ENCODE measurements at regions not wholly inside any gene's neighbourhood (a gene's known extent, or its start where the extent isn't known, plus 50 kb on each side); places are given as distances from the start of the nearest gene placed in this dataset.

DNA sequence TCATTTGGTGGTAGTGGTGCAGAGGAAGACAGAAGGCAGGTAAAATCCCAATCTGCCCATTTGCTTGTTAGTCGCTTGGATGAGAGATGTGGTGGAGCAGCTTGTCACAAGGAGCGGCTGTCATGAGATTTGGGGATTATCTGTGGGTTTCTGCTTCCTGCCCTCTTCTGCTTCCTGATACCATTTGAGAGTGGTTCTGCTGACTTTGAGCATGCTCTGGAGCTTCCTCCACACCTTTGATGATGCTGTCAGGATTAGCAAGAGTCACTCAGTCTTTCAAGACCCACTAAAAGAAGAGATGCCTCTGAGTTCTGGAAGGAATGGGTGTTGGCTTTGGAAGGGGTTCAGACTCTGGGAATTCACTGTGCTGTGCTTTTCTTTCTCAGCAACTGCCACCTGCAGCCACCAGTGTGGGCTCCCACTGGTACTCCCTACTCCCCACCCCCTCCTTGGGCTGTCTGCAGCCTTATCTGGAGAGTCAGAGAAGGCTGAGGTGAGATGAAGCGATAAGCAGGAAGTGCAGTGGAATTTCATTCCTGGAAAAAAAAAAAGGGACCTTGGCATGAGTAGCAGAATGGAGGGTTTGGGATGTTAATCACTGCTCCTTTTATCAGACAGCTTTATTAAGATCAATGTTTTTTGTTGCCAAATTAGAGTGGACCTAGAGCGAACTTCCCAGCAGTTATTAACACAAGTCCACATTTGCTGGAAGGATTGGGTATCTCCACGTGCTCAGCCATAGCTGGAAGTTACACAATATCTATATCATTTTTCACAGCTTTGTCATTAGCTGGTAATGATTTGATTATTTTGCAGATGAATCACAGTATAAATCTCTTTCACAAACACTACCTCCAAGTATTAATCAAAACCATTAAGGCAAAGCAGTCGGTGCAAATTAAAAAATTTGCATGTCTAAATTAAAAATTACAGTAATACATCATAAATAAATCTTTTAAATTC, 233.0 kb upstream of the SATB1 start:
- DNase-seq: no peak

DNA sequence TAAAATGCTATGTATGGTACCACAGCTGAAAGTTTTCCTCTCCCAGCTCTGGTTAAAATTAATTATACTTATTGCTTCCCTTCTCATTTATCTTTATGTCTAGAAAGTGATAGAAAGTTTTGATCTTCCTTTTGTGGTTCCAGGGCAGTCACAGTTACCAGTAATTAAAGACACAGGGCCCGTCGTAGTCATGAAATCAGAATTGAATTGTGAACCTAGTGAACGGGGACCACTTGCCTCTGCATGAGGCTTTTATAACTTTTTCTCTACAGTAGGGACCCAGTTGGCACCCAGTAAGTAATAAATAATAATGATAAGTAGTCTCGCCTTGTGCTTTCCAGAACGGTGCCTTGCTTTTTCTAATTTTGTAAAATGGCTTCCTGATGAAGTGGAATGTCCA, 231.7 kb upstream of the SATB1 start:
- no peak for DNase-seq

DNA sequence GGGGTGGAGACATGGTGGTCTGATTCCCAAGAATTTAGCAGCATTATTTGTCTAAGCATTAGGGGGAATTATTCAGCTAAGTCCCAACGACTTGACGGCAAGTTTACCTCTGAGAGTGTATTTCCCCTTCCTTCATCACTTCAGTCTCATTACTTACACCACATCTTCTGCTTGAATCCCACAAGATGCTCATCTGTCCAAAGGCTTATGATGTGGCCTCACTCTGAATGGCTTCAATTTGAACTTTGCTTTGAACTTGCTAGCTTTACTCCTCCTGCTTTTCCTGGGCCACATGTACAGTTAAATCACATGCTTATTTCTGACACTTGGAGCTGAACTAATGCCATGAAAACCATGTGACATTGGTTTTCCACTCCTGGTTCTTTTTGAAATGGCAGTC, 231.3 kb upstream of the SATB1 start:
- DNase-seq: no peak

DNA sequence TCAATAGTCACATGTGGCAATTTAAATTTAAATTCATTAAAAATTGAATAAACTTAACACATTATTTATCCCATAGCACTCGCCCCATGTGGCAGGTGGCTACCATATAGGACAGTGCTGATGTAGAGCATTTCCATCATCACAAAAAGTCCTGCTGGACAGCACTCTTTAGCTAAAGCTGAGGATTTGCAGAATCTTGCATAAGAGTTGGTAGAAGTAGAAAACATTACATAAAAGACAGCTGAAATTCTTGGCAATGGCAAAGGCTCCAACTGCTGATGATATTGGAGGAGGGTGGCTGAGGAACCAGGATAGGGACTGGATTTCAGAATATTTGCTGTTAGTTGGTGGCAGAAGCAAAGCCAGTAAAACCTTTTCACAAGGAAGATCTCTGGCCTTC, 230.7 kb upstream of the SATB1 start:
- DNase-seq: no peak

DNA sequence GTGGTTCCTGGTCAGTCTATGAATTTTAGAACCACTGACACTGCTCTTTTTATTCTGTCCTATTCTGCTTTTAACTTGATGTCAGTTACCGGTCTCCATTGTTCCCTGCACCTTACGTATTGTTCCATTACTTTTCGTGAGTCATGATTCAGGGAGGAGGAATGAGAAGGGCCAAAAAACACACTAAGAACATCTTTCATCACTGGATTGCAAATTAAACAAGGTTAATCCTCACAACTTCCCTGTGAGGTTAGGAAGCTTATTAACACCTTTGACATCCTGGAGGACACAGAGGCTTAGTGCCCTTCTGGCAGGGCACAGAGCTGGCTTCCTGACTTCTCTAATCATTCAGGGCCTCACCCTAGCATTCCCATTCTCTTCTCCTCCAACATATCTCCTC, 227.6 kb upstream of the SATB1 start:
- DNase-seq: no peak

DNA sequence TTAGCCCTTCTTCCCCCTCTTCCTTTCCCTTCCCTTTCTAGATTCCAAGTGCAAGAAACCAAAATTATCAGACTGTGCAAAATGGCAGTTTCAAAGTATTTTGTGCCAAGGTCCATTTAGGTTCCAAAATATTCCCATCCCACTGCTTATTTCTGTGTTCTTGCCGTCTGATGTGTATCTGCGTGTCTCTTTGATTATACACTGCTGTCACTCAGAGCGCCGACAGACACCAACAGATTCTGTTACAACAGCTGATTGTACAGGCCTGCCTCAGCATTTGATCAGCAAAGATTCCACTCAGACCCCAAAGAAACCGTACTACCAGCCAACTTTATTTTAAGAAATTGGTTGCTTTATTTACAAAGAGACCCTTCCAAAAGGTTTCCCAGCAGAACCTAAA, 225.6 kb upstream of the SATB1 start:
- no peak for DNase-seq

DNA sequence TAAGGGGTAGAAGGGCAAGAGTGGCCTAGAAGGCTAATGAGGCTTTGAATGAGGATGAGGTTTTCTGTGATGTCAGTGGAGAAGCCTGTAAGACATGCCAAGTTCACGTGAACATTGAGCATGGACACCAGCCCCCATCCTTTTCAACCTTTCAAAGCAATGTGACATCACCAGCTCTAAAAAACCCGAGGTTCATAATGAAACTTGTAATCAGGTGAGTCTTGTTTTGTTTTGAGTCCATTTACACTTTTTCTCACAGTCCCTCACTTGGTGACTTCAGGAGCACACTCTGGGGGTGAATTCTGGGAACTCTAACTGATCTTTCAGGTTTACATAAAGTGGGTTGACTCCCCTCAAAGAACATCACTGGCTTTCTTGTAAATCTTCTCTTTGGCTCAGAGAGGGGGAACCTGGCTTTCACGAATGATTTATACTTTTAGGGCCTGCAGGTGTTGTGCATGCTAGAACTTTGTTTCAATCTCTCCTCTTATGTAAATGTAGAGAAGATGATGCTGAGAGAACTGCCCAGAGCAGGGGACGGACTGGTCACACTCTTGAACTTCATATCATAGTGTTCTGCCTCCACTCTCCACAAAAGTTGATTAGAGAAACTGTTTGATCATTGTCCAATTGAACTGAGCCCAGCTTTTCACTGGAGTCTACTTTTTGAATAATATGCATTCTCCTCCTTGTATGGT, 224.7 kb upstream of the SATB1 start:
- DNase-seq: no peak

DNA sequence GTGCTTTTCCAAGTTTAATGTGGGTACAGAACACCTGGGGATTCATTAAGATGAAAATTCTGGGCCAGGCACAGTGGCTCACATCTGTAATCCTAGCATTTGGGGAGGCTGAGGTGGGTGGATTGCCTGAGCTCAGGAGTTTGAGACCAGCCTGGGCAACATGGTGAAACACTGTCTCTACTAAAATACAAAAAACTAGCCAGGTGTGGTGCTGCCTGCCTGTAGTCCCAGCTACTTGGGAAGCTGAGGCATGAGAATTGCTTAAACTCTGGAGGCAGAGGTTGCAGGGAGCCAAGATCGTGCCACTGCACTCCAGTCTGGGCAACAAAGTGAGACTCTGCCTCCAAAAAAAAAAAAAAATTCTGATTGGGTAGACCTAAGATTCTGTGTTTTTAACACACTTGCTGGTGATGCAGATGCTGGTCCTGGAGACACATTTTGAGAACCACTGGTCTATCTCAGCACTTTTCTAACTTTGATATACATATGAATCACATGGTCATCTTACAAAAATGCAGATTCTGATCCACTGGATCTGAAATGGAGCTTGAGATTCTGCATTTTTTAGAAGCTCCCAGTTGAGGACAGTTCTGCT, 223.8 kb upstream of the SATB1 start:
- no peak for DNase-seq

DNA sequence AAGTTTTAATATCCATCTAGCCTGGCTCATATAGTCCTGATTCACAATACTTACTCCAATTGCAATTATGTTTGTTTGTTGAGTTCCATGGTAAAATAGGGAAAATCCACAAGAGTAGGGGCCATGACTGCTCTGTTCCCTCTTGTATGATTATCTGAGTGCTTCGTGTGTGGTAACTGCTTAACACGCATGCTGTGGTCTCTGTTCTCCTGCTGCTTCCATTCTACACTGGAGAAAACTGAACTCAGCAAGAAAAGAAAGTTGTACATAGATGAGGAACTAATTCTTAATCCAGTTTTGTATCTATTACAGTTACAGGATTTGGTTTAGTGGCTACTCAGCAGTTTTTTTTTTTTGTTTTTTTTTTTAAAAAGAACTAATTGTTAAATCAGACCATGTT, 223.0 kb upstream of the SATB1 start:
- no peak for DNase-seq

DNA sequence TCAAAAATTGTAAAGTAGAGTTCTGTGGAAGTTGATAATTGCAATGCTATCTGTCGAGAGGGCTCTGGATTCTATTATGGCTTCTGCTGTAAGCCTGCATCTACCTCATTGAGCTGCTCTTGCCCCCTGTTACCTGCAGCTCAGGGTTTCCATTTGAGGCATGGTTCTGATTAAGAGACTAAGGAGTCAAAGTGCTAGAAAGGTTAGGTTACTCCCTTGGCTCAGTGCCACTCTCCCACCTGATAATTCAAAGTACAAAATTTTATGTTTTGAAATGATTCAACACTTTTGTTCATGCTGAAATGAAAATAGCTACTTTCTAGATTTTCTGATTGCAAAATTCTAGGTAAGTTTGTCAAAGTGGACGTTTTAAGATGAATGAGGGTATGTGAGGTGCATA, 220.5 kb upstream of the SATB1 start:
- no peak for DNase-seq

DNA sequence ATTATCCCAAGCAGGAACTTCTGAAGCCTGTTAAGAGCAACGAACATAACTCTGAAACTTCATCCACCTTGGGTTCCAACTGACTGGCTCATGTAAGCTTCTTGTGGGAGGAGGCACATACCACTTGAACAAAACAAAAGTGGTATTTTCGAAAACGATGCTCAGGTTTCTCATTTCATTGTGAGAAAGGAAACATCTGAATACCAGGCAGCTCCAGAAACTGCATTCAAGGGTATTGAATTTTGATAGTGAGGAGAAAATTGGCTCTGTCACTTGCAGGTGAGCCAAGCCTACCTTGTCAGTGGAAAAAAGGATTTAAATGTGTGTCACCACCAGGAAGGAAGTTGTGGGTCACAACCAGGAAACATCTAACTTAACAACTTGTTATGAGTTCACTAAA, 218.1 kb upstream of the SATB1 start:
- no peak for DNase-seq

DNA sequence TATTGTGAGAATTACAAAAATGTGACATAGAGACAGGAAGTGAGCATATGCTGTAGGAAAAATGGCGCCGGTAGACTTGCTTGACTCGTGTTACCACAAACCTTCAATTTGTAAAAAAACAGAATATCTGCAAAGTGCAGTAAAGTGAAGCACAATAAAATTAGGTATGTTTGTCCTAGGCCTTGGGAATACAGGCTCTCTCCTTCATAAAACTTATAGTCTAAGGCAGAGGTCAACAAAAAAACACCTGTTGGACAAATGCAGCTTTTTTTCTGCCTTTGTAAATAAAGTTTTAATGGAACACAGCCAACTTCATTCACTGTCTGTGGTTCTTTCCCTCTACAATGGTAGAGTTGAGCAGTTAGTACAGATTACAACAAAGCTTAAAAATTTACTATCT, 216.8 kb upstream of the SATB1 start:
- no peak for DNase-seq

DNA sequence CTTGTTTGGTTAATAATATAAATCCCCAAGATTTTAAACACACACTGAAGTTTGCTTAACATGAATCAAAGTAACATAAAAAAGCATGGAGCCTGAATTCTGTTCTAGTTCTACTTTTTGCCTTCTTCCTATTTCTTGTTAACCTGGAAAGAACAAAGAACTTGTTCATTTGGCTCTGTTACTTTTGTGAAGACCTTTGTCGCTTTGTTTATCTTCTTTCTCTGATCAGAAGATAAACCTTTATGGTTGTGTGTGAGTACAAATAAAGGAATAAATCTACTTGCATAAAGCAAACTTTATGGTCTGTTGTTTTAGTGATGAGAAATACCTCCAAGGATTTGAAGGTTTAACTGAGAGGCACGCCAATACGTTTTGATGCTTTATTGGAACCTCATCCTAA, 210.1 kb upstream of the SATB1 start:
- DNase-seq: no peak

DNA sequence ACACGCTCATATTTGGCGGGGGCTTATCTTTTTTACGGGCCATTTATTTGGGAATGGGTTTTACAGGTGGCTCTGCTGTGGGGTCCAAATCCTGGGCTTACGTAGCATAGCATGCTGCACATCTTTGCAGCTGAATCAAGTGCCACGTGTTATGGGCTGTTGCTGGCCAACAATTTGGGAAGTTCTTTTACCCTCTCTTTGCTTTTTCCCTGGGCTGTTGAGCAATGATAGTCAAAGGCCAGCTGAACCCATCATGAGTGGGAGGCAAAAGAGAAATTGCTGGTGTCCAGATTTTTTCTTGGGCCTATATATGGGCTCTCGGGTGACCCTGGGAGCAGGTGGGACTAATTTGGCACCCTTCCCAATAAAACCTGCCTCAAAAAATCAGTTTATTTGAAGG, 209.3 kb upstream of the SATB1 start:
- no peak for DNase-seq

DNA sequence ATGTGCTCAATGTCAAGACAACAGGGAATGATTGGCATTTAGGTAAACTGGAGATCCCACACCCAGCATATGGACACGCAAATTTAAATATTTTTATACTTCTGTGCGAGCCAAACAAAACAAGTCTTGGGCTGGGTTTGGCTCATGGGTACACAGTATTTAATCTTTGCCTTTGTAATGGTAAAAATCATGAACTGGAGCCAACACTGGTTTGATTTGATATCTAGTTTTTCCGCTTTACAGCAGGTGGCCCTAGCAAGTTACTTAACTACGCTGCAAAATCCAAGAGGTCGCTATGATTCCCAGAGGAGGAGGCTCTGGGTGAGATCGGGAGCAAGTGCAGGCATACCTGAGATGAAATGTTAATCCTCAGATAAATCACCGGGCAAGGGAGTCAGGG, 207.9 kb upstream of the SATB1 start:
- DNase-seq: no peak

DNA sequence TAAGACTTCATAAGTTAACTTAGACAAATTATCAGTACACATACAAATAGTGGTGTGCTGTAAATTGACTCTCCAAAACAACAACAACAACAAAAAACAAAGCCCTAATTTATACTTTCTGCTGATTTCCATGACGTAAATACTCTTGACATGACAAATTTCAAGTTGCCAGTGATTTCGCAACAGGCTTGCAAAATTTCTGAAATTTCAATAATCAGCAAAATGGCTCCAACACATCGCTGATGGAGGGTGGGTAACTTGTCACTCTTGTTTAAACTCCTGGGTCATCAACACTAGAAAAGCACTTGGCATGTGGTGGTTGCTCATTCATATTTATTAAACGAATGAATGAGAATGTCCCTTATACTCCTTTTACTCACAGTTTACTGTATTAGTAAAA, 205.2 kb upstream of the SATB1 start:
- DNase-seq: no peak

DNA sequence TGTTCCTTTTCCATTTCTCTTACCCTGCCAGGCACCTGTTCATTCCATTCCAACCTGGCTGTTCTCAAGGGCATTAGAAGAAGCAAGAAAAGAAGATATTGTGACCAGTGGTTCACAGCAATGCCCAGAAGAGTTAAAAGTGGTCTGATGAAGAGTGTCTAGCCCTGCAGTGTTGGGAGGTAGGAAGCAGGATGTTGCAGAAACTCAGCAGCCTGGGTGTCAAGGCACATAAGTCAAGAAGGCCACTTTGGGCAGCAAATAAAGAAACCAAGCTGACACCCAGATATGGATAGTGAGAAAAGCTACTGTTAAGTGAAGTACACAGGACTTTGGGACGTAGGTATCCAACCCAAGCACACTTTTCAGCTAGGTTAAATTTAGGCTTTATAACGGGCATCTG, 199.9 kb upstream of the SATB1 start:
- DNase-seq: no peak

DNA sequence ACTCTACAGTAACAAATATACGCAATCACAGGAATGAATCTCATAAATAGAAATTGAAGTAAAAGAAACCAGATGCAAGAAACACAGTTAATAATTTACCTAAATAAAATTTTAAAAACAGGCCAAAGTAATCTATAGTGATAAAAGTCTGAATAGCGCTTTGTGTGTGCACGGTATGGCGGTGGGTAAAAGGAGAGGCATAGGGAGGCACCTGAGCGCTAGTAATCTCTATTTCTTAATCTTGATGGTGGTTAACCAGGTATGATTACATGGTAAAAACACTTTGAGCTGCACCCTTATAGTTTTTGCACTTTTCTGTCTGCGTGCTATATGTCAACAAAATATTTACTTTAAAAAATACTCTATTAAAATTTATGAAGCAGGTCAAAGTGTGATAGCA, 198.1 kb upstream of the SATB1 start:
- no peak for DNase-seq

DNA sequence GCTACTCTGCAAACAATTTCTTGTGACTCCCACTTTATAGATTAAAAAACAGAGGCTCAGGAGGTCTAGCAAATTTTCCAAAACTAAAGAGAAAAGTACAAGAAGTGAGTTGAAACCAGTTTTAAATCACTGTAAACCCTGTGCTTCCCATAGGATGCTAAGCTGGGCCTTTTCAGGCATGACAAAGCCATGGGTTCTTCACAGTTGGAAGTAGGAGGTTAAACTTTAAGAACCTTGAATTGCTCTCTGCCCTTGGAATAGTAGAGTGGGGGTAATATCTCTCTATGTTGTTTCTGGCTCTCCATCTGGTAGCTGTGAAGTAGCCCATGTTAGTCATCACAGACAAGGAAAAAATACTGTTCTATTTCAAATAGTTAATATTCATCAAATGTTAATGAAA, 193.6 kb upstream of the SATB1 start:
- no peak for DNase-seq

DNA sequence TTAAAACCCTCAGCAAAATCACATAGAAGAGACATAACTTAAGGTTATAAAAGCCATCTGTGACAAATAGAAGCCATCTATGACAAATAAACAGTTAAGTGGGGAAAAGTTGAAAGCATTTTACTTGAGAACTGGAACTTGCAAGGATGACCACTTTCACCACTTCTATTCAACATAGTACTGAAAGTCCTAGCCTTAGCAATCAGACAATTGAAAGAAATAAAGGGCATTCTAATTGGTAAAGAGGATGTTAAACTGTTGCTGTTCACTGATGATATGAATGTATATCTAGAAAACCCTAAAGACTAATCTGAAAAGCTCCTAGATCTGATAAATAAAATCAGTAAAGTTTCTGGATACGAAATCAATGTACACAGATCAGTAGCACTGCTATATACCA, 186.9 kb upstream of the SATB1 start:
- DNase-seq: no peak

DNA sequence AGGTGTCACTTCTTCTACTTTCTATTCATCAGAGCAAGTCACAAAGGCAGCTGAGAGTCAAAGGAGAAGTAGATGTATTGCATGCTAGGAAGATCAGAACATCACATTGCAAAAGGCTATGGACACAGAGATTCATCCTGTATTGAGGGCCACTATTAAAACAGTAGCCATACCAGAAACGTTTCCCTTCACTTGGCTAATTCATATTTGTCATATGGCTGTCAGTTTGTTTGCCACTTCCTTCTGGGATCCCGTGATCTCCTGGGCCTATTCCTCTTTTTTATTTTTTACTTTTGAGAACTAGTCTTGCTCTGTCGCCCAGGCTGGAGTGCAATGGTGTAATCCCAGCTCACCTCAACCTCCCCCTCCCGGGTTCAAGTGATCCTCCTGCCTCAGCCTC, 184.0 kb upstream of the SATB1 start:
- DNase-seq: no peak

DNA sequence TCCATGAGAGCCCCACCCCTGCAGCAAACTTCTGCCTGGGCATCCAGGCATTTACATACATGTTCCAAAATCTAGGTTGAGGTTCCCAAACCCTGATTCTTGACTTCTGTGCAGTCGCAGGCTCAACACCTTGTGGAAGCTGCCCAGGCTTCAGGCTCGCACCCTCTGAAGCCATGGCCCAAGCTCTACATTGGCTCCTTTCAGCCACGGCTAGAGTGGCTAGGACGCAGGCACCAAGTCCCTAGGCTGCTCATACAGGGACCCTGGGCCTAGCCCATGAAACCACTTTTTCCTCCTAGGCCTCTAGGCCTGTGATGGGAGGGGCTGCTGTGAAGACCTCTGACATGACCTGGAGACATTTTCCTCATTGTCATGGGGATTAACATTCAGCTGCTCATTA, 172.8 kb upstream of the SATB1 start:
- no peak for DNase-seq

DNA sequence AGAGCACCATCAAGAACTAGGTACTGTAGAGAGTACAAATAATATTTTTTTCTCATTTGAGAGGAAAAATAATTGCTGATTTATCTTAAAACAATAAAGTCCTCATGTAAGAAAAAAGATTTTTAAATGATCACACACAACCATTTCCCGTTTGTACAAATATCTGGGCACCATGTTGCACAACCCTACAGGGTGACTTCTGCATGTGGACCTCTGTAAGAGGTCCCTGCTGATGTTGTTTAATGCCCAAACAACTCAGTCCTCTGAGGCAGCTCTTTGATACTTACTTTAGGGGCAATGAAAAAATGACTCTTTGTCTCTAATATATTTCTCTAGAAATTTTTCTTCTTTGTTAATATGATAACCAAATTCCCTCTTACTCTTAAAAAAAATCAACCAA, 168.1 kb upstream of the SATB1 start:
- DNase-seq: no peak

DNA sequence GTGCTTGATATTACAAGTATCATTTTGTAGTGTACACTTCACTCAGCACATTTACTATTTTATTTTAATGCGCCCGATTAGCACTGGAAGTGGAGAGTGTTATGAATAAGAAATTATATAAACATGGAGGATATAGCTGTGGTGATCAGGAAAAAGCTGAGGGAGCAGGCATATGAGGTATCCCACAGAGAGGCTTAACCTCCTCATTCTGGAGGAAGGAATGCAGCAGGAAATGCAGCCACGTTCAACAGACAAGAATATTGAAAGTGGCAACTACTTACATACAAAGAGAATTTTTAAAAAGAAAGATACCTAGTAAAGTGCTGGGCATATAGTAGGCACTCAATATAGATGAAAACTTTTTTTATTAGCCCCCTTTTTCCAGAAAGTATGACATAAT, 166.0 kb upstream of the SATB1 start:
- no peak for DNase-seq
